Right atrium auricular region (tissue), 2 donors: ENCODE measurements at regions not wholly inside any gene's neighbourhood (a gene's known extent, or its start where the extent isn't known, plus 50 kb on each side); places are given as distances from the start of the nearest gene placed in this dataset.

Source experiments
- DNase-seq: peaks from one replicate; pipeline ENCODE4 v3.0.0-alpha.2; 2019; ENCODE audit warnings: low spot score
- H3K27ac ChIP-seq, 2 donors: fragments of 200-600 bp; sonication (generic); 1 replicate in 1 of 2; 2 replicates in 1 of 2; pipeline ENCODE4 v1.5.1; 2016 to 2019
- H3K27me3 ChIP-seq, 2 donors: fragments of 200-600 bp; sonication (generic); one replicate each; pipeline versions ENCODE4 v1.5.1 to v1.6.0; 2017 to 2019
- H3K36me3 ChIP-seq: fragments of 200-600 bp; sonication (generic); one replicate; pipeline ENCODE4 v1.5.1; 2016
- H3K4me1 ChIP-seq, 2 donors: fragments of 200-600 bp; sonication (generic); one replicate each; pipeline versions ENCODE4 v1.5.1 to v1.6.0; 2017 to 2019
- H3K4me3 ChIP-seq, 2 donors: fragments of 200-600 bp; sonication (generic); 1 replicate in 1 of 2; 2 replicates in 1 of 2; pipeline ENCODE4 v1.5.1; 2017 to 2019; ENCODE audit warnings: mild to moderate bottlenecking in 1 of 2, moderate library complexity in 1 of 2
- H3K9me3 ChIP-seq, 2 donors: fragments of 200-600 bp; sonication (generic); one replicate each; pipeline ENCODE4 v1.5.1; 2019
- TF ChIP-seq, protein P1 (sequence below), 2 donors: fragments of 200-600 bp; sonication (generic); IDR thresholded peaks; one replicate each; pipeline ENCODE4 v1.5.1; 2019; ENCODE audit warnings: antibody characterized with exemption in 2 of 2

- no peak for DNase-seq
- Histone ChIP-seq H3K9me3 (peaks cover 0 to 11% of the 10 kb centered on the region in 2 donors), H3K4me3 (no peak overlapping the region), H3K27ac (no peak overlapping the region), H3K36me3 (no peaks in the 10 kb centered on the region), H3K27me3 (no peaks in the 10 kb centered on the region), H3K4me1 (no peaks in the 10 kb centered on the region)
- TF ChIP-seq, protein P1, sequence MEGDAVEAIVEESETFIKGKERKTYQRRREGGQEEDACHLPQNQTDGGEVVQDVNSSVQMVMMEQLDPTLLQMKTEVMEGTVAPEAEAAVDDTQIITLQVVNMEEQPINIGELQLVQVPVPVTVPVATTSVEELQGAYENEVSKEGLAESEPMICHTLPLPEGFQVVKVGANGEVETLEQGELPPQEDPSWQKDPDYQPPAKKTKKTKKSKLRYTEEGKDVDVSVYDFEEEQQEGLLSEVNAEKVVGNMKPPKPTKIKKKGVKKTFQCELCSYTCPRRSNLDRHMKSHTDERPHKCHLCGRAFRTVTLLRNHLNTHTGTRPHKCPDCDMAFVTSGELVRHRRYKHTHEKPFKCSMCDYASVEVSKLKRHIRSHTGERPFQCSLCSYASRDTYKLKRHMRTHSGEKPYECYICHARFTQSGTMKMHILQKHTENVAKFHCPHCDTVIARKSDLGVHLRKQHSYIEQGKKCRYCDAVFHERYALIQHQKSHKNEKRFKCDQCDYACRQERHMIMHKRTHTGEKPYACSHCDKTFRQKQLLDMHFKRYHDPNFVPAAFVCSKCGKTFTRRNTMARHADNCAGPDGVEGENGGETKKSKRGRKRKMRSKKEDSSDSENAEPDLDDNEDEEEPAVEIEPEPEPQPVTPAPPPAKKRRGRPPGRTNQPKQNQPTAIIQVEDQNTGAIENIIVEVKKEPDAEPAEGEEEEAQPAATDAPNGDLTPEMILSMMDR (IDR thresholded peaks at IDR 0.05) = no peak
Observed at GRCh38 chr1:193320270-193320669, 133.9 kb upstream of the B3GALT2 start.

- peaks cover 0 to 11% of the 10 kb centered on the region in 2 donors for H3K9me3 ChIP-seq
- H3K27ac ChIP-seq = no peak overlapping the region
- H3K4me1 ChIP-seq = no peaks in the 10 kb centered on the region
- H3K27me3 ChIP-seq = no peaks in the 10 kb centered on the region
- no peaks in the 10 kb centered on the region for H3K36me3 ChIP-seq
- TF ChIP-seq, protein P1 (IDR thresholded peaks at IDR 0.05) = no peak
- no peak for DNase-seq
- no peak overlapping the region for H3K4me3 ChIP-seq
Observed at GRCh38 chr1:193318347-193318746, 131.9 kb upstream of the B3GALT2 start.

DNA sequence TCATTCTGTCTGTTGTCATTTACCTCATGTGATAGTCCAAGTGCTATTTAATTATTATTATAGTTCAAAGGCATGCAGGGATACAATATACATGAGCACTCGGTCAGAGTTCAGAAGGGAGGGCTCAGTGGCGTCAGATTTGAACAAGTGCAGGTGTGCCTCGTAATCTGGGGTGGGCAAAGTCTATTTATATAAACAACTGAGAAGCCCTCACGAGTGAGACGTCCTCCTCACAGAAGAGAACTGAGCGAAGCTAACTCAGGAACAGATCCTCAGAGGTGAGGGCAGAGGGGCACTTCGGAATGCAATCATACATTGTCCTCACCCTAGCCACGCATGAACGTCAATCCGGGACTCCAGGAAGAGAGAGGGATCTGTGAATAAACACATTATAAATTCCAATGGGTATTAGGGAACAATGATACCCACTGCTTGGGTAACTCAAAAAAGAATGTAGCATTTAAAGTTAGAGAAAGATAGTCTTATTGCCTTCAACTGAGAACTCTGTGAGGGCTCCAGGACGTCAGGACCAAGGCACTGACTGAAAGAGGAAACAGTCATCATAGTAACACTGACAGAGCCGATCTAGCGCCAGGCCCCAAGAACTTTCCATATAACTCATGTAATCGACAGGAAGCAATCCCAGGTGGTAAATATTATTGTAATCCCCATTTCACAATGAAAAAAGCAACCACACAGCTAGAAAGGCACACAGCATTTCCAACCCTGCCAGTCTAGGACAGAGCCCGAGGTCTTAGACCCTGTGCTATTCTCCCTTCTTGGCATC lies 127.1 kb upstream of the B3GALT2 start:
- no peak overlapping the region for H3K4me3 ChIP-seq
- H3K9me3 ChIP-seq = peaks cover 0 to 3% of the 10 kb centered on the region in 2 donors
- DNase-seq = no peak
- TF ChIP-seq, protein P1 (IDR thresholded peaks at IDR 0.05) = no peak
- H3K27me3 ChIP-seq = no peaks in the 10 kb centered on the region
- no peaks in the 10 kb centered on the region for H3K36me3 ChIP-seq
- H3K4me1 ChIP-seq = no peaks in the 10 kb centered on the region
- no peak overlapping the region for H3K27ac ChIP-seq

- TF ChIP-seq, protein P1 (IDR thresholded peaks at IDR 0.05) = no peak
Observed at GRCh38 chr1:193312432-193312831, 126.0 kb upstream of the B3GALT2 start.

DNA sequence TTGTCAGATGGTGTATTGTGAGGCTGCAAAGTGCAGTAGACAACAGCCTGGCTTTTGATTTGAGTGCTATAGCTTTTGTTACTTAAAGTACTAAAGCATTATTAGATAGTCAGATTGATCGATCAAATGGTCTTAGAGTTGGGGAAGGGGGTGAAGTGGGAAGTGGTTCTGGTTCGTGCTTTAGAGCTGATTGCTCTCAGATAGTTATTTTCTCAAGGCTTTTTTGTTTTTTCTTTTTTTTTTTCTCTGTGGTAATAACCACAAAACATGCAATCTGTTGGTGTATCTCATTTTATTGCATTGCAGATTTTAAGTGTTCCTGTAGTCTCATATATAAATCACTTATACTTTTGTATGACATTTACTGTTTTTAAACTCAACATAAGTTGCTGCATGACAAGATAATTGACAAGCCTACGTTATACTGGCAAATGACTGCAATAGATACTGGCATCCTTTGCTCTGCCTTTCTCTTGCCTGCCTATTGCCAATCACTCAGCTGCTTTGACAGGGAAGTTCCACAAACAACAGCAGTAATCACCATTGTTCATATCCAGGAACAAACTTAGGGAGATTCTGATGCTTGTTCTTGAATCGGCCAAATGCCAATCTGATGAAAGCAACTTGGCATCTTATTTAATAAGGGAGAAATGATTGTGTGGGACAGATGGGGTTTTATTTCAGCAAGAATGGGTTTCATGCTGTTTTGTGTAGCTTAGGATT lies 125.0 kb upstream of the B3GALT2 start:
- DNase-seq = no peak
- Histone ChIP-seq H3K27ac (no peak overlapping the region), H3K27me3 (no peaks in the 10 kb centered on the region), H3K9me3 (no peaks in the 10 kb centered on the region), H3K4me3 (no peak overlapping the region), H3K36me3 (no peaks in the 10 kb centered on the region), H3K4me1 (no peaks in the 10 kb centered on the region)
- TF ChIP-seq, protein P1 (IDR thresholded peaks at IDR 0.05) = no peak

More at GRCh38 chr1:193312432-193312831, 126.0 kb upstream of the B3GALT2 start:
- DNase-seq = no peak
- no peak overlapping the region for H3K27ac ChIP-seq
- no peaks in the 10 kb centered on the region for H3K4me1 ChIP-seq
- H3K4me3 ChIP-seq = no peak overlapping the region
- H3K36me3 ChIP-seq = no peaks in the 10 kb centered on the region
- no peaks in the 10 kb centered on the region for H3K27me3 ChIP-seq
- no peaks in the 10 kb centered on the region for H3K9me3 ChIP-seq
